NCI-H446 (cell line): ENCODE measurements at regions not wholly inside any gene's neighbourhood (a gene's known extent, or its start where the extent isn't known, plus 50 kb on each side); places are given as distances from the start of the nearest gene placed in this dataset.
"Not testable (repeated sequence)": the region's sequence is repeated elsewhere in the genome, so short reads cannot be mapped to it uniquely, and the experiment has no call there.

Experiments used
- DNase-seq, 2 experiments: peaks; one replicate each; lab custom pipeline; 2025; lab: John Stamatoyannopoulos, UW

GRCh38 chr6:8657522-8657921 lies 222.2 kb upstream of the SLC35B3 start:
- DNase-seq: no peak

- DNase-seq: no peak
These were observed 220.5 kb upstream of the SLC35B3 start for GRCh38 chr6:8655670-8656454.

- DNase-seq: no peak
These were observed 217.4 kb upstream of the SLC35B3 start for GRCh38 chr6:8652710-8653109.

GRCh38 chr6:8651998-8652397 lies 216.7 kb upstream of the SLC35B3 start:
- DNase-seq: no peak

GRCh38 chr6:8645212-8645611 lies 209.9 kb upstream of the SLC35B3 start:
- no peak for DNase-seq

GRCh38 chr6:8644306-8644705 lies 209.0 kb upstream of the SLC35B3 start:
- DNase-seq: no peak

GRCh38 chr6:8642854-8643253 lies 207.5 kb upstream of the SLC35B3 start:
- DNase-seq: no peak

GRCh38 chr6:8642131-8642530 lies 206.8 kb upstream of the SLC35B3 start:
- no peak for DNase-seq

- DNase-seq: no peak
These were observed 204.7 kb upstream of the SLC35B3 start for GRCh38 chr6:8639928-8640649.

GRCh38 chr6:8637896-8638597 lies 202.7 kb upstream of the SLC35B3 start:
- DNase-seq: no peak

- DNase-seq: no peak
These were observed 198.4 kb upstream of the SLC35B3 start for GRCh38 chr6:8633762-8634161.

- no peak for DNase-seq
These were observed 193.4 kb upstream of the SLC35B3 start for GRCh38 chr6:8628736-8629135.

- no peak for DNase-seq
These were observed 192.7 kb upstream of the SLC35B3 start for GRCh38 chr6:8628063-8628462.

GRCh38 chr6:8627085-8627861 lies 191.9 kb upstream of the SLC35B3 start:
- no peak for DNase-seq

- no peak for DNase-seq
These were observed 189.3 kb upstream of the SLC35B3 start for GRCh38 chr6:8624665-8625064.

- DNase-seq: no peak
These were observed 188.1 kb upstream of the SLC35B3 start for GRCh38 chr6:8623441-8623840.

GRCh38 chr6:8619853-8620252 lies 184.5 kb upstream of the SLC35B3 start:
- no peak for DNase-seq

GRCh38 chr6:8619408-8619807 lies 184.1 kb upstream of the SLC35B3 start:
- DNase-seq: not testable (repeated sequence)

- no peak for DNase-seq
These were observed 173.4 kb upstream of the SLC35B3 start for GRCh38 chr6:8608737-8609136.

GRCh38 chr6:8589941-8590729 lies 154.8 kb upstream of the SLC35B3 start:
- DNase-seq: no peak

- DNase-seq: no peak
These were observed 152.8 kb upstream of the SLC35B3 start for GRCh38 chr6:8588176-8588575.
